MCF 10A (cell line): ENCODE measurements at regions not wholly inside any gene's neighbourhood (a gene's known extent, or its start where the extent isn't known, plus 50 kb on each side); places are given as distances from the start of the nearest gene placed in this dataset.

Experiments used
- BruUV-seq: library from RNA; stranded (reverse); fragments of 400-500 nt; replicated peaks from 2 replicates; lab custom pipeline; 2021; lab: Mats Ljungman, UMichigan
- CTCF ChIA-PET: fragments of 300-600 bp; sonication (Branson Sonifier 250); formaldehyde crosslinking; extraction: SDS; loops from one replicate; lab custom pipeline; 2021; ENCODE audit warnings: antibody characterized with exemption, inconsistent platforms; lab: Yijun Ruan, JAX
- POLR2A ChIA-PET: fragments of 300-600, 350-650 bp; sonication (Branson Sonifier 250); formaldehyde crosslinking; extraction: SDS; loops from one replicate; lab custom pipeline; 2020; ENCODE audit warnings: antibody characterized with exemption, inconsistent platforms; lab: Yijun Ruan, JAX
- DNase-seq: peaks from one replicate; pipeline ENCODE4 v3.0.0-alpha.2; 2018; ENCODE audit not compliant: unreplicated experiment
- H3K27ac Mint-ChIP-seq: one replicate; pipeline ENCODE4 v1.8.0; 2022; ENCODE audit warnings: mild to moderate bottlenecking, low read depth, mixed read lengths; ENCODE audit not compliant: unreplicated experiment
- H3K27me3 Mint-ChIP-seq: one replicate; pipeline ENCODE4 v1.8.0; 2022; ENCODE audit warnings: mixed read lengths; ENCODE audit not compliant: insufficient read depth, unreplicated experiment
- H3K36me3 Mint-ChIP-seq: one replicate; pipeline ENCODE4 v1.8.0; 2022; ENCODE audit warnings: mild to moderate bottlenecking, moderate library complexity, mixed read lengths; ENCODE audit not compliant: insufficient read depth, unreplicated experiment
- H3K4me1 Mint-ChIP-seq: one replicate; pipeline ENCODE4 v1.8.0; 2022; ENCODE audit warnings: mixed read lengths; ENCODE audit not compliant: insufficient read depth, unreplicated experiment
- H3K4me3 Mint-ChIP-seq: one replicate; pipeline ENCODE4 v1.8.0; 2022; ENCODE audit warnings: mild to moderate bottlenecking, moderate library complexity, mixed read lengths; ENCODE audit not compliant: unreplicated experiment
- H3K9me3 Mint-ChIP-seq: one replicate; pipeline ENCODE4 v1.8.0; 2022; ENCODE audit warnings: mixed read lengths; ENCODE audit not compliant: unreplicated experiment
- CTCF ChIP-seq: fragments of 200-600 bp; IDR thresholded peaks from one replicate; pipeline ENCODE4 v1.8.0; 2022; ENCODE audit warnings: antibody characterized with exemption, mild to moderate bottlenecking; ENCODE audit not compliant: unreplicated experiment
- intact Hi-C: fragments of 100-400 bp; cut with micrococcal nuclease; formaldehyde crosslinking; loops from 2 replicates; pipeline ENCODE4 v1.14.1; 2022

- ChIA-PET POLR2A (no interaction called here), CTCF (no interaction called here)
- no peak for TF ChIP-seq CTCF
- DNase-seq: no peak
- peaks cover 17% of the 10 kb centered on the region for H3K9me3 Mint-ChIP-seq
- H3K27me3 Mint-ChIP-seq: no peaks in the 10 kb centered on the region
- no peaks in the 10 kb centered on the region for H3K4me1 Mint-ChIP-seq
- intact Hi-C loops: no loop called here
- BruUV-seq: no TSS peak
- no peak overlapping the region for H3K27ac Mint-ChIP-seq
- H3K4me3 Mint-ChIP-seq: no peak overlapping the region
- no peaks in the 10 kb centered on the region for H3K36me3 Mint-ChIP-seq
Measured at GRCh38 chr13:63149375-63149774, 1733.7 kb upstream of the PCDH20 start.

- POLR2A ChIA-PET: no interaction called here
- DNase-seq: no peak
- intact Hi-C loops: no loop called here
- CTCF ChIA-PET: interaction anchor here (0.7 kb wide), 1 partner anchor 1001 kb away, joined by 3 read pairs; no protein-coding TSS in a partner anchor
- Mint-ChIP-seq H3K27ac (no peak overlapping the region), H3K27me3 (peaks cover 11% of the 10 kb centered on the region), H3K4me3 (no peak overlapping the region), H3K9me3 (peaks cover 7% of the 10 kb centered on the region), H3K36me3 (no peaks in the 10 kb centered on the region), H3K4me1 (no peaks in the 10 kb centered on the region)
- BruUV-seq: no TSS peak
- no peak for TF ChIP-seq CTCF
Measured at GRCh38 chr13:63139277-63139676, 1723.6 kb upstream of the PCDH20 start.

GRCh38 chr13:63129995-63130394 is 1714.3 kb upstream of the PCDH20 start:
- Mint-ChIP-seq H3K9me3 (no peaks in the 10 kb centered on the region), H3K27ac (no peak overlapping the region), H3K27me3 (no peaks in the 10 kb centered on the region), H3K36me3 (no peaks in the 10 kb centered on the region), H3K4me1 (no peaks in the 10 kb centered on the region), H3K4me3 (no peak overlapping the region)
- DNase-seq: no peak
- no peak for TF ChIP-seq CTCF
- ChIA-PET CTCF (no interaction called here), POLR2A (no interaction called here)
- intact Hi-C loops: loop anchor here (10.0 kb wide), 1 partner anchor 615 kb away; no protein-coding TSS in a partner anchor
- no TSS peak for BruUV-seq

GRCh38 chr13:63128716-63129115 is 1713.1 kb upstream of the PCDH20 start:
- intact Hi-C loops: loop anchor here (10.0 kb wide), 1 partner anchor 614 kb away; no protein-coding TSS in a partner anchor

More at GRCh38 chr13:63128716-63129115, 1713.1 kb upstream of the PCDH20 start:
- BruUV-seq: no TSS peak
- no peak for DNase-seq
- Mint-ChIP-seq H3K4me1 (no peaks in the 10 kb centered on the region), H3K4me3 (no peak overlapping the region), H3K27me3 (no peaks in the 10 kb centered on the region), H3K36me3 (no peaks in the 10 kb centered on the region), H3K9me3 (no peaks in the 10 kb centered on the region), H3K27ac (no peak overlapping the region)
- TF ChIP-seq CTCF: no peak
- CTCF ChIA-PET: interaction anchor here (0.8 kb wide), 1 partner anchor 79 kb away, joined by 4 read pairs; no protein-coding TSS in a partner anchor
- POLR2A ChIA-PET: interaction anchor here (0.5 kb wide), 1 partner anchor 491 kb away, joined by 3 read pairs; no protein-coding TSS in a partner anchor
